NB4 (cell line): ENCODE measurements at regions not wholly inside any gene's neighbourhood (a gene's known extent, or its start where the extent isn't known, plus 50 kb on each side); places are given as distances from the start of the nearest gene placed in this dataset.

Experiments used
- DNase-seq: peaks from one replicate; pipeline ENCODE4 v3.0.0; 2010; ENCODE audit warnings: low read depth
- H3K4me3 ChIP-seq: one replicate; pipeline ENCODE4 v1.5.1; 2011; ENCODE audit warnings: mild to moderate bottlenecking, low read depth, low read length, moderate library complexity
- MYC ChIP-seq: IDR thresholded peaks from 2 replicates; pipeline ENCODE4 v1.6.1; 2011; ENCODE audit warnings: low read depth, low read length
- POLR2A ChIP-seq: IDR thresholded peaks from 2 replicates; pipeline ENCODE4 v1.6.1; 2011; ENCODE audit warnings: mild to moderate bottlenecking; ENCODE audit not compliant: insufficient read length; ENCODE audit errors: extremely low read depth
- TF ChIP-seq, protein P1 (sequence below): IDR thresholded peaks from one replicate; pipeline ENCODE4 v1.5.1; 2012; ENCODE audit warnings: low read depth, low read length
- TF ChIP-seq, protein P2 (sequence below): IDR thresholded peaks from 2 replicates; pipeline ENCODE4 v1.6.1; 2011; ENCODE audit warnings: low read depth, low read length

- TF ChIP-seq, protein P1, sequence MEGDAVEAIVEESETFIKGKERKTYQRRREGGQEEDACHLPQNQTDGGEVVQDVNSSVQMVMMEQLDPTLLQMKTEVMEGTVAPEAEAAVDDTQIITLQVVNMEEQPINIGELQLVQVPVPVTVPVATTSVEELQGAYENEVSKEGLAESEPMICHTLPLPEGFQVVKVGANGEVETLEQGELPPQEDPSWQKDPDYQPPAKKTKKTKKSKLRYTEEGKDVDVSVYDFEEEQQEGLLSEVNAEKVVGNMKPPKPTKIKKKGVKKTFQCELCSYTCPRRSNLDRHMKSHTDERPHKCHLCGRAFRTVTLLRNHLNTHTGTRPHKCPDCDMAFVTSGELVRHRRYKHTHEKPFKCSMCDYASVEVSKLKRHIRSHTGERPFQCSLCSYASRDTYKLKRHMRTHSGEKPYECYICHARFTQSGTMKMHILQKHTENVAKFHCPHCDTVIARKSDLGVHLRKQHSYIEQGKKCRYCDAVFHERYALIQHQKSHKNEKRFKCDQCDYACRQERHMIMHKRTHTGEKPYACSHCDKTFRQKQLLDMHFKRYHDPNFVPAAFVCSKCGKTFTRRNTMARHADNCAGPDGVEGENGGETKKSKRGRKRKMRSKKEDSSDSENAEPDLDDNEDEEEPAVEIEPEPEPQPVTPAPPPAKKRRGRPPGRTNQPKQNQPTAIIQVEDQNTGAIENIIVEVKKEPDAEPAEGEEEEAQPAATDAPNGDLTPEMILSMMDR: no peak
- TF ChIP-seq, protein P2, sequence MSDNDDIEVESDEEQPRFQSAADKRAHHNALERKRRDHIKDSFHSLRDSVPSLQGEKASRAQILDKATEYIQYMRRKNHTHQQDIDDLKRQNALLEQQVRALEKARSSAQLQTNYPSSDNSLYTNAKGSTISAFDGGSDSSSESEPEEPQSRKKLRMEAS: no peak
- no peak for TF ChIP-seq MYC
- no peak for TF ChIP-seq POLR2A
- DNase-seq: no peak
- no peak overlapping the region for H3K4me3 ChIP-seq
Measured at GRCh38 chr18:10239991-10240634, 214.3 kb upstream of the APCDD1 start.

GRCh38 chr18:10240973-10241372 is 213.5 kb upstream of the APCDD1 start:
- TF ChIP-seq, protein P1: no peak
- TF ChIP-seq, protein P2: no peak
- TF ChIP-seq POLR2A (no peak), MYC (no peak)
- no peak overlapping the region for H3K4me3 ChIP-seq
- no peak for DNase-seq

- DNase-seq: no peak
- no peak overlapping the region for H3K4me3 ChIP-seq
- no peak for TF ChIP-seq MYC
- TF ChIP-seq POLR2A: no peak
- TF ChIP-seq, protein P1: no peak
- TF ChIP-seq, protein P2: no peak
Measured at GRCh38 chr18:10241579-10241978, 212.9 kb upstream of the APCDD1 start.

DNA sequence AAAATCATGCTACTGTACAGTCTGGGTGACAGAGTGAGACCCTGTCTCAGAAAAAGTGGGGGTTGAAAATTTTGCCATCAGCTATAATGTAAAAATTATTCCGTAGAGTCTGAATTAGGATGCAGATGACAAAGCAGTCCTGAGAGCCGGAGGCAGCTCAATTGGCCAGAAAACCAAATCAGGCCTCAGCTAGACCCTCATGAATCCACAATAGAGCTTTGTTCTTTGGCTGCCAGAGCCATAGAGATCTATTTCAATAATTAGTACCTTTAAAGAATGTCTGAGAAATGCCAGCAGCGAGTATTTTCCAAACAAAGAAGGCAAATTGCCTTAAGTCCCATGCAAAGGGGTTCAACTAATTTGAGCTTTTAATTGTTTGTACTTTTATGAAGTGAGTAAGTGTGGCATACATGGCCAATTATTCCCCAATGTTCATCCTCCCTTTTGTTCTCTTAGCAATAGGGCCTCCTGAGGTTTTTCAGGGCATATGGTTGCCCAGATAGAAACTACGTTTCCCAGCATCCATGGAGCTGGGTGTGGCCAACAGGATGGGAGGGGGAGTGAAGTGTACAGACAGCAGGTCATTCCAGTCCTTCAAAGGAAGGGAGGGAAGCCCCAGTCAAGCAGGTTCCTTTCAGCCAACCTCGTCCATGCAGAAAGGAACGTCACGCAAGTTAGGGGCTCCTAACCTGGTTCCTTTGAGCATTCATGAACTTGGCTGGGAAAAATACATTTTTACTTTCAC is 211.3 kb upstream of the APCDD1 start:
- H3K4me3 ChIP-seq: no peak overlapping the region
- DNase-seq: no peak
- TF ChIP-seq MYC: no peak
- TF ChIP-seq, protein P2: no peak
- TF ChIP-seq, protein P1: no peak
- TF ChIP-seq POLR2A: no peak

DNA sequence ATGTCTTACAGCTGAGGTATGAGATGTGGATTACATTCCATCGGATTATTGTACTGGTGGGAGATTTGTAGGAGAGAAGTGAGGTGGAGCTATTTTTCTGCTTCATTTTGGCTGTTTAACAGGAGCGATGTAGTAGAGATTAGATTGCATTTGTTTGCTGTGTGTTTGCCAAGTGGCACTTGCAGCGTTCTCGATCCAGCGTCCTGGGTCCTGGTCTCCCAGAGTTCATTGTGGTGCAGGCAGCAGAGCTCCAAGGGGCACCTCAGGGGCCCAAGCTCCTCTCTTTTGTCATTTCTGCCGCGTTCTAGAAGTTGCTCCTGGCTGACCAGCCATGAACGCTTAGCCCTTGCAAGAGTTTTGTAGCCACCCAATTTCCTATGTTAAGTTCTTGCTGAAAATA is 210.1 kb upstream of the APCDD1 start:
- TF ChIP-seq MYC: no peak
- TF ChIP-seq, protein P1: no peak
- no peak for TF ChIP-seq POLR2A
- TF ChIP-seq, protein P2: no peak

More for the DNA sequence above, 210.1 kb upstream of the APCDD1 start:
- H3K4me3 ChIP-seq: no peak overlapping the region
- no peak for DNase-seq
